Mesodermal cell (in vitro differentiated cells): ENCODE measurements at regions not wholly inside any gene's neighbourhood (a gene's known extent, or its start where the extent isn't known, plus 50 kb on each side); places are given as distances from the start of the nearest gene placed in this dataset.

Experiments
- H3K27ac ChIP-seq: 2 replicates; pipeline ENCODE4 v1.7.0; 2013; ENCODE audit warnings: mild to moderate bottlenecking, low read depth, low read length, moderate library complexity; ENCODE audit not compliant: severe bottlenecking
- H3K36me3 ChIP-seq: 2 replicates; pipeline ENCODE4 v1.7.1; 2013; ENCODE audit warnings: mild to moderate bottlenecking, low read length, moderate library complexity; ENCODE audit not compliant: control insufficient read depth, insufficient read depth
- H3K4me1 ChIP-seq: one replicate; pipeline ENCODE4 v1.7.1; 2013; ENCODE audit warnings: mild to moderate bottlenecking, low read length; ENCODE audit not compliant: insufficient read depth, control insufficient read depth, poor library complexity, severe bottlenecking
- H3K4me3 ChIP-seq: 2 replicates; pipeline ENCODE4 v1.7.0; 2013; ENCODE audit warnings: low read length, control low read depth, mild to moderate bottlenecking; ENCODE audit not compliant: insufficient read depth, poor library complexity, severe bottlenecking; ENCODE audit errors: extremely low read depth
- H3K9me3 ChIP-seq: 2 replicates; pipeline ENCODE4 v1.7.1; 2013; ENCODE audit warnings: mild to moderate bottlenecking, low read length, moderate library complexity; ENCODE audit not compliant: control insufficient read depth
- WGBS, 2 experiments: methylation state at CpG; one replicate each; pipeline ENCODE4 v1.1.5; 2013; ENCODE audit warnings: missing lambda C conversion rate in 2 of 2; ENCODE audit not compliant: insufficient coverage in 2 of 2; 5-methylcytosine and 5-hydroxymethylcytosine counted together

GRCh38 chr16:9429646-9430330, 338.3 kb downstream of the HAPSTR1 start:
- 87 to 88% methylated on average over 6 to 8 of the region's 10 CpGs for WGBS, 2 experiments
- Histone ChIP-seq H3K4me1 (no peaks in the 10 kb centered on the region), H3K36me3 (no peaks in the 10 kb centered on the region), H3K9me3 (no peaks in the 10 kb centered on the region), H3K4me3 (no peak overlapping the region), H3K27ac (no peak overlapping the region)

GRCh38 chr16:9434659-9435058, 343.2 kb downstream of the HAPSTR1 start:
- Histone ChIP-seq H3K4me3 (no peak overlapping the region), H3K27ac (no peak overlapping the region), H3K36me3 (no peaks in the 10 kb centered on the region), H3K4me1 (no peaks in the 10 kb centered on the region), H3K9me3 (no peaks in the 10 kb centered on the region)
- WGBS, 2 experiments, result no CpG with 5 or more reads among the region's 2 CpGs

GRCh38 chr16:9436175-9436574, 344.7 kb downstream of the HAPSTR1 start:
- WGBS, 2 experiments, result 90 to 94% methylated on average over 5 of the region's 6 CpGs
- Histone ChIP-seq H3K4me3 (no peak overlapping the region), H3K4me1 (peaks cover 4% of the 10 kb centered on the region), H3K9me3 (no peaks in the 10 kb centered on the region), H3K27ac (no peak overlapping the region), H3K36me3 (no peaks in the 10 kb centered on the region)

- no peak overlapping the region for H3K27ac ChIP-seq
- no peak overlapping the region for H3K4me3 ChIP-seq
- H3K36me3 ChIP-seq, result no peaks in the 10 kb centered on the region
- 83 to 90% methylated on average over 1 to 2 of the region's 4 CpGs for WGBS, 2 experiments
- peaks cover 4% of the 10 kb centered on the region for H3K4me1 ChIP-seq
- no peaks in the 10 kb centered on the region for H3K9me3 ChIP-seq
Observed at GRCh38 chr16:9437115-9437514, 345.7 kb downstream of the HAPSTR1 start.

GRCh38 chr16:9438991-9439390, 347.5 kb downstream of the HAPSTR1 start:
- H3K36me3 ChIP-seq, result no peaks in the 10 kb centered on the region
- 86 to 100% methylated on average over 1 of the region's 1 CpG for WGBS, 2 experiments
- H3K4me3 ChIP-seq, result no peak overlapping the region
- H3K27ac ChIP-seq, result no peak overlapping the region
- peaks cover 4% of the 10 kb centered on the region for H3K4me1 ChIP-seq
- no peaks in the 10 kb centered on the region for H3K9me3 ChIP-seq

GRCh38 chr16:9441012-9441411, 349.6 kb downstream of the HAPSTR1 start:
- WGBS, 2 experiments, result 41 to 51% methylated on average over 3 of the region's 4 CpGs
- Histone ChIP-seq H3K27ac (no peak overlapping the region), H3K4me1 (peaks cover 4% of the 10 kb centered on the region), H3K4me3 (no peak overlapping the region), H3K9me3 (no peaks in the 10 kb centered on the region), H3K36me3 (no peaks in the 10 kb centered on the region)

- Histone ChIP-seq H3K9me3 (no peaks in the 10 kb centered on the region), H3K27ac (no peak overlapping the region), H3K36me3 (no peaks in the 10 kb centered on the region), H3K4me1 (peaks cover 4% of the 10 kb centered on the region), H3K4me3 (no peak overlapping the region)
- WGBS, 2 experiments, result 50 to 100% methylated on average over 1 of the region's 3 CpGs
Observed at GRCh38 chr16:9443864-9444263, 352.4 kb downstream of the HAPSTR1 start.

- Histone ChIP-seq H3K27ac (no peak overlapping the region), H3K4me3 (no peak overlapping the region), H3K36me3 (no peaks in the 10 kb centered on the region), H3K4me1 (no peaks in the 10 kb centered on the region), H3K9me3 (no peaks in the 10 kb centered on the region)
- 66 to 86% methylated on average over 3 to 5 of the region's 6 CpGs for WGBS, 2 experiments
Observed at GRCh38 chr16:9446471-9447194, 355.2 kb downstream of the HAPSTR1 start.

GRCh38 chr16:9447195-9447551, 355.7 kb downstream of the HAPSTR1 start:
- no peaks in the 10 kb centered on the region for H3K9me3 ChIP-seq
- H3K4me1 ChIP-seq, result no peaks in the 10 kb centered on the region
- H3K4me3 ChIP-seq, result no peak overlapping the region
- H3K27ac ChIP-seq, result no peak overlapping the region
- 80 to 100% methylated on average over 1 to 2 of the region's 2 CpGs for WGBS, 2 experiments
- no peaks in the 10 kb centered on the region for H3K36me3 ChIP-seq

GRCh38 chr16:9447699-9448098, 356.3 kb downstream of the HAPSTR1 start:
- Histone ChIP-seq H3K4me3 (no peak overlapping the region), H3K36me3 (no peaks in the 10 kb centered on the region), H3K9me3 (no peaks in the 10 kb centered on the region), H3K27ac (no peak overlapping the region), H3K4me1 (no peaks in the 10 kb centered on the region)
- WGBS, 2 experiments, result 94% methylated on average over 4 of the region's 4 CpGs; no CpG with 5 or more reads in 1 of the 2 experiments

GRCh38 chr16:9449597-9449996, 358.2 kb downstream of the HAPSTR1 start:
- Histone ChIP-seq H3K27ac (no peak overlapping the region), H3K4me1 (no peaks in the 10 kb centered on the region), H3K36me3 (no peaks in the 10 kb centered on the region), H3K4me3 (no peak overlapping the region), H3K9me3 (peaks cover 1% of the 10 kb centered on the region)
- WGBS, 2 experiments, result 97 to 100% methylated on average over 3 of the region's 3 CpGs
